ENCODE measurements at regions not wholly inside any gene's neighbourhood (a gene's known extent, or its start where the extent isn't known, plus 50 kb on each side); places are given as distances from the start of the nearest gene placed in this dataset.

GRCh38 chr6:122286512-122286911, 112.9 kb upstream of the HSF2 start (continued):
- no peak for TF ChIP-seq CSRNP1 (CRISPR knock-in tag; IDR thresholded peaks at IDR 0.05)
- TF ChIP-seq ZSCAN22 (CRISPR knock-in tag; IDR thresholded peaks at IDR 0.05): no peak
- TF ChIP-seq ZNF138 (CRISPR knock-in tag; IDR thresholded peaks at IDR 0.05; ENCODE audit: low read depth): no peak

- no peak overlapping the region for H3K27ac ChIP-seq (ENCODE audit: extremely low read length, insufficient read depth, low read length)
- POLR2A ChIA-PET: no interaction called here
- H3K27me3 ChIP-seq (ENCODE audit: control insufficient read depth in 1 of 2, insufficient read depth in 2 of 2, low read length in 2 of 2): no peaks in the 10 kb centered on the region
- no peak overlapping the region for H3K9ac ChIP-seq (ENCODE audit: insufficient read depth, low read depth, low read length)
- intact Hi-C loops (cut with micrococcal nuclease; ENCODE audit: unreplicated experiment): loop anchor here (1.0 kb wide), 1 partner anchor 860 kb away; no protein-coding TSS in a partner anchor
- H3K79me2 ChIP-seq (ENCODE audit: insufficient read depth, low read length): no peaks in the 10 kb centered on the region
- H3K9me3 ChIP-seq (ENCODE audit: low read length): no peaks in the 10 kb centered on the region
- H3K36me3 ChIP-seq (replicated peaks in 1 of 2; ENCODE audit: control insufficient read depth in 1 of 2, insufficient read depth in 2 of 2, low read length in 2 of 2): no peaks in the 10 kb centered on the region
- 44% methylated on average over 4 of the region's 4 CpGs for WGBS (ENCODE audit: low lambda C conversion rate)
- in situ Hi-C loops (cut with HindIII; ENCODE audit: extremely low pct_ligation_motif_present, low pct_unique_long_range_greater_than_20kb): no loop called here
- H4K20me1 ChIP-seq (ENCODE audit: insufficient read depth, low read length): no peaks in the 10 kb centered on the region
- CTCF ChIA-PET (ENCODE audit: low intra/inter-chr PET ratio, low total read pairs): interaction anchor here (1.0 kb wide), 1 partner anchor 860 kb away, joined by 3 read pairs; no protein-coding TSS in a partner anchor
- ATAC-seq (no peak), FAIRE-seq (no peak), DNase-seq (ENCODE audit: low spot score) (peak; percentile 13)
- no peak overlapping the region for H3K4me2 ChIP-seq (ENCODE audit: low read depth, low read length)
- no peak overlapping the region for H2AFZ ChIP-seq (ENCODE audit: low read length)
- H3K4me3 ChIP-seq (replicated peaks in 1 of 3; ENCODE audit: insufficient read depth in 1 of 3, low read depth in 2 of 3, low read length in 3 of 3): no peak overlapping the region
- H3K4me1 ChIP-seq (ENCODE audit: insufficient read depth, low read length): no peaks in the 10 kb centered on the region
- no TSS peak for BruUV-seq (replicated peaks)
- TF ChIP-seq BHLHE40 (IDR thresholded peaks at IDR 0.05; ENCODE audit: low read length): no peak
- 0 out of 2 replicates have a peak, but pooled peaks have one; percentile 20 for TF ChIP-seq CTCF (CRISPR knock-in tag; IDR thresholded peaks at IDR 0.05)
- TF ChIP-seq SSRP1 (CRISPR knock-in tag; IDR thresholded peaks at IDR 0.05): no peak
- peak; percentile 32; the same call in 1 of the 2 replicates for TF ChIP-seq STAG1 (CRISPR knock-in tag; IDR thresholded peaks at IDR 0.05)
- TF ChIP-seq FUBP1 (CRISPR knock-in tag; IDR thresholded peaks at IDR 0.05; ENCODE audit: borderline replicate concordance): no peak
- no peak for TF ChIP-seq FIP1L1 (IDR thresholded peaks at IDR 0.05; ENCODE audit: borderline replicate concordance, insufficient read depth, low read depth, low read length)
- TF ChIP-seq CHD4 (IDR thresholded peaks at IDR 0.05; ENCODE audit: borderline replicate concordance, low read length): no peak
- TF ChIP-seq ZKSCAN1 (IDR thresholded peaks at IDR 0.05; ENCODE audit: low read length): no peak
- TF ChIP-seq ZBTB42 (CRISPR knock-in tag; IDR thresholded peaks at IDR 0.05): no peak
These were observed 109.5 kb upstream of the HSF2 start for GRCh38 chr6:122289762-122290539.
